ENCODE measurements at regions not wholly inside any gene's neighbourhood (a gene's known extent, or its start where the extent isn't known, plus 50 kb on each side); places are given as distances from the start of the nearest gene placed in this dataset.

DNA sequence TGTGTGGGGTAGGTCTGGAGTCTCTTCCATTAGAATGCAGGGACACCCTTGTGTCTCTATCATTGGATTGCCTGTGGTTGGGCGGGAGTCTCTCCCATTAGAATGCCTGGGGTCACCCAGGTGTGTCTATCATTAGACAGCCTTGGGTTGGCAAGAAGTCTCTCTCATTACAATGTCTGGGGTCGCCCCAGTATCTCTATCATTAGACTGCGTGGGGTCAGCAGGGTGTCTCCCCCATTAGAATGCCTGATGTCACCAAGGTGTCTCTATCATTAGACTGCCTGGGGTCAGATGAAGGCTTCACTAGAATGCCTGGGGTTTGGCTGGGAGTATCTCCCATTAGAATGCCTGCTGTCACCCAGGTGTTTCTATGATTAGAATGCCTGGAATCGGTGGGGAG is 1539.0 kb downstream of the UQCRFS1 start:
- TF ChIP-seq, protein P1, sequence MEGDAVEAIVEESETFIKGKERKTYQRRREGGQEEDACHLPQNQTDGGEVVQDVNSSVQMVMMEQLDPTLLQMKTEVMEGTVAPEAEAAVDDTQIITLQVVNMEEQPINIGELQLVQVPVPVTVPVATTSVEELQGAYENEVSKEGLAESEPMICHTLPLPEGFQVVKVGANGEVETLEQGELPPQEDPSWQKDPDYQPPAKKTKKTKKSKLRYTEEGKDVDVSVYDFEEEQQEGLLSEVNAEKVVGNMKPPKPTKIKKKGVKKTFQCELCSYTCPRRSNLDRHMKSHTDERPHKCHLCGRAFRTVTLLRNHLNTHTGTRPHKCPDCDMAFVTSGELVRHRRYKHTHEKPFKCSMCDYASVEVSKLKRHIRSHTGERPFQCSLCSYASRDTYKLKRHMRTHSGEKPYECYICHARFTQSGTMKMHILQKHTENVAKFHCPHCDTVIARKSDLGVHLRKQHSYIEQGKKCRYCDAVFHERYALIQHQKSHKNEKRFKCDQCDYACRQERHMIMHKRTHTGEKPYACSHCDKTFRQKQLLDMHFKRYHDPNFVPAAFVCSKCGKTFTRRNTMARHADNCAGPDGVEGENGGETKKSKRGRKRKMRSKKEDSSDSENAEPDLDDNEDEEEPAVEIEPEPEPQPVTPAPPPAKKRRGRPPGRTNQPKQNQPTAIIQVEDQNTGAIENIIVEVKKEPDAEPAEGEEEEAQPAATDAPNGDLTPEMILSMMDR (IDR thresholded peaks at IDR 0.05; ENCODE audit: extremely low read depth, low read depth, low read length): no peak
- no peaks in the 10 kb centered on the region for H3K4me1 ChIP-seq (ENCODE audit: insufficient read depth, low read length)
- H3K27ac ChIP-seq (ENCODE audit: low read depth, low read length): no peak overlapping the region
- no peaks in the 10 kb centered on the region for H4K20me1 ChIP-seq (ENCODE audit: insufficient read depth, low read length)
- DNase-seq (ENCODE audit: insufficient read length, low spot score, missing footprints): no peak
- no peaks in the 10 kb centered on the region for H3K27me3 ChIP-seq (ENCODE audit: insufficient read depth, low read length)
- H3K9me3 ChIP-seq (ENCODE audit: low read depth, low read length): no peaks in the 10 kb centered on the region
- H3K4me2 ChIP-seq (ENCODE audit: insufficient read depth, low read length): no peak overlapping the region
- no peaks in the 10 kb centered on the region for H3K36me3 ChIP-seq (ENCODE audit: insufficient read depth, low read length)
- no peak overlapping the region for H2AFZ ChIP-seq (ENCODE audit: low read length)
- H3K4me3 ChIP-seq (ENCODE audit: insufficient read depth, low read length): no peak overlapping the region
- H3K79me2 ChIP-seq (ENCODE audit: insufficient read depth, low read length): no peaks in the 10 kb centered on the region

DNA sequence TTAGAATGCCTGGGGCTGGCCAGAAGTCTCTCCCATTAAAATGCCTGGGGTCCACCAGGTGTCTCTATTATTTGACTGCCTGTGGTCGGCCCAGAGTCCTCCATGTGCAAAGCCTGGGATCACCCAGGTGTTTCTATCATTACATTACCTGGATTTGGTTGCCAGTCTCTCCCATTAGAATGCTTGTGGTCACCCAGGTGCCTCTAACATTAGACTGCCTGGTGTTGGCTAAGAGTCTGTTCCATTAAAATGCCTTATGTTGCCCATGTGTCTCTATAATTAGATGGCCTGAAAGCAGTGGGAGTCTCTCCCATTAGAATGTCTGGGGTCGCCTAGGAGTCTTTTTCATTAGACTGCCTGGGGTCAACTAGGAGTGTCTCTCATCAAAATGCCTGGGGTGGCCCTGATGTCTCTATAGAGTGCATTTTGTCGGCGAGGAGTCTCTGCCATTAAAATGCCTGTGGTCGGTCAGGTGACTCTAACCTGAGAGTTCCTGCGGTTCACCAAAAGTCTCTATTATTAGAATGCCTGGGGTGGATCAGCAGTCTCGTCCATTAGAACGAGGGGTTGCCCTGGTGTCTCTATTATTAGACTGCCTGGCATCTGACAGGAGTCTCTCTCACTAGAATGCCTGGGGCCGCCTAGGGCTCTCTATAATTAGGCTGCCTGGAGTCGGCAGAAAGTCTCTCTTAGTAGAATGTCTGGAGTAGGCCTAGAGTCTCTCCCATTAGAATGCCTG is 1540.5 kb downstream of the UQCRFS1 start:
- Histone ChIP-seq H3K27me3 (ENCODE audit: insufficient read depth, low read length) (no peaks in the 10 kb centered on the region), H3K79me2 (ENCODE audit: insufficient read depth, low read length) (no peaks in the 10 kb centered on the region), H2AFZ (ENCODE audit: low read length) (no peak overlapping the region), H4K20me1 (ENCODE audit: insufficient read depth, low read length) (no peaks in the 10 kb centered on the region), H3K9me3 (ENCODE audit: low read depth, low read length) (no peaks in the 10 kb centered on the region), H3K4me3 (ENCODE audit: insufficient read depth, low read length) (no peak overlapping the region), H3K4me1 (ENCODE audit: insufficient read depth, low read length) (no peaks in the 10 kb centered on the region), H3K27ac (ENCODE audit: low read depth, low read length) (no peak overlapping the region), H3K36me3 (ENCODE audit: insufficient read depth, low read length) (no peaks in the 10 kb centered on the region), H3K4me2 (ENCODE audit: insufficient read depth, low read length) (no peak overlapping the region)
- TF ChIP-seq, protein P1 (IDR thresholded peaks at IDR 0.05; ENCODE audit: extremely low read depth, low read depth, low read length): no peak
- no peak for DNase-seq (ENCODE audit: insufficient read length, low spot score, missing footprints)

DNA sequence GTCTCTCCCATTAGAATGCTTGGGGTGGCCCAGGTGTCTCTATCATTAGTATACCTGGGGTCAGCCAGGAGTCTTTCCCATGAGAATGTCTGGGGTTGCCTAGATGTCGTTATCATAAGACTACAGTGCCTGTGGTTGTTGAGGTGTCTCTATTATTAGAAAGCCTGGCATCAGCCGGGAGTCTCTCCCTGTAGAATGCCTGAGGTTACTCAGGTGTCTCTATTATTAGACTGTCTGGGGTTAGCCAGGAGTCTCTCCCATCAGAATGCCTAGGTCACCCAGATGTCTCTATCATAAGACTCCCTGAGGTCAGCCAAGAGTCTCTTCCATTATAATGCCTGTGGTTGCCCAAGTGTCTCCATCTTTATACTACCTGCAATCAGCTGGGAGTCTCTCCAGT is 1541.1 kb downstream of the UQCRFS1 start:
- H3K79me2 ChIP-seq (ENCODE audit: insufficient read depth, low read length): no peaks in the 10 kb centered on the region
- H3K4me1 ChIP-seq (ENCODE audit: insufficient read depth, low read length): no peaks in the 10 kb centered on the region
- no peak overlapping the region for H3K4me3 ChIP-seq (ENCODE audit: insufficient read depth, low read length)
- no peaks in the 10 kb centered on the region for H4K20me1 ChIP-seq (ENCODE audit: insufficient read depth, low read length)
- TF ChIP-seq, protein P1 (IDR thresholded peaks at IDR 0.05; ENCODE audit: extremely low read depth, low read depth, low read length): no peak
- H3K27ac ChIP-seq (ENCODE audit: low read depth, low read length): no peak overlapping the region
- no peaks in the 10 kb centered on the region for H3K36me3 ChIP-seq (ENCODE audit: insufficient read depth, low read length)
- H3K4me2 ChIP-seq (ENCODE audit: insufficient read depth, low read length): no peak overlapping the region
- H3K27me3 ChIP-seq (ENCODE audit: insufficient read depth, low read length): no peaks in the 10 kb centered on the region
- H3K9me3 ChIP-seq (ENCODE audit: low read depth, low read length): no peaks in the 10 kb centered on the region
- no peak overlapping the region for H2AFZ ChIP-seq (ENCODE audit: low read length)
- DNase-seq (ENCODE audit: insufficient read length, low spot score, missing footprints): no peak

DNA sequence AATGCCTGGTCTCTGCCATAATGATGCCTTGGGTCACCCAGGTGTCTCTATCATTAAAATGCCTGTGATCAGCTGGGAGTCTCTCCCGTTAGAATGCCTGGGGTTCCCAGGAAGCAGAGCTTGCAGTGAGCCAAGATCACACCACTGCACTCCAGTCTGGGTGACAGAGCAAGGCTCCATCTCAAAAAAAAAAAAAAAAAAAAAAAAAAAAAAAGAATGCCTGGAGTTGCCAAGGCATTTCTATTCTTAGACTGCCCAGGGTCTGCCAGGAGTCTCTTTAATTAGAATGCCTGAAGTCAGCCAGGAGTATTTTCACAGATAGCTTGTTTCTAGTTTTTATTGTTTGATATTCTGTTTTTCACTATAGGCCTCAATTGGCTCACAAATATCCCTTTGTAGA is 1552.5 kb downstream of the UQCRFS1 start:
- no peaks in the 10 kb centered on the region for H3K4me1 ChIP-seq (ENCODE audit: insufficient read depth, low read length)
- H2AFZ ChIP-seq (ENCODE audit: low read length): no peak overlapping the region
- DNase-seq (ENCODE audit: insufficient read length, low spot score, missing footprints): no peak
- H3K79me2 ChIP-seq (ENCODE audit: insufficient read depth, low read length): no peaks in the 10 kb centered on the region
- TF ChIP-seq, protein P1 (IDR thresholded peaks at IDR 0.05; ENCODE audit: extremely low read depth, low read depth, low read length): no peak
- no peaks in the 10 kb centered on the region for H3K36me3 ChIP-seq (ENCODE audit: insufficient read depth, low read length)
- no peak overlapping the region for H3K4me2 ChIP-seq (ENCODE audit: insufficient read depth, low read length)
- H3K9me3 ChIP-seq (ENCODE audit: low read depth, low read length): no peaks in the 10 kb centered on the region
- H3K27ac ChIP-seq (ENCODE audit: low read depth, low read length): no peak overlapping the region
- no peak overlapping the region for H3K4me3 ChIP-seq (ENCODE audit: insufficient read depth, low read length)
- H4K20me1 ChIP-seq (ENCODE audit: insufficient read depth, low read length): no peaks in the 10 kb centered on the region
- H3K27me3 ChIP-seq (ENCODE audit: insufficient read depth, low read length): no peaks in the 10 kb centered on the region

All from osteoblast (primary cell).